Smooth muscle cell (in vitro differentiated cells): ENCODE measurements at regions not wholly inside any gene's neighbourhood (a gene's known extent, or its start where the extent isn't known, plus 50 kb on each side); places are given as distances from the start of the nearest gene placed in this dataset.

Experiments used
- DNase-seq: peaks from one replicate; lab custom pipeline; 2025; ENCODE audit not compliant: unreplicated experiment; lab: John Stamatoyannopoulos, UW
- H2AFZ ChIP-seq: fragments of 200-600 bp; sonication (generic); 2 replicates; pipeline ENCODE4 v1.6.0; 2016; ENCODE audit warnings: antibody characterized with exemption, low read depth, mild to moderate bottlenecking
- H3F3A ChIP-seq: fragments of 200-600 bp; sonication (generic); 2 replicates; pipeline ENCODE4 v1.6.0; 2017; ENCODE audit warnings: antibody characterized with exemption, low read depth
- H3K27ac ChIP-seq: fragments of 200-600 bp; sonication (generic); 2 replicates; pipeline ENCODE4 v1.5.1; 2016; ENCODE audit warnings: low read depth, mild to moderate bottlenecking
- H3K27me3 ChIP-seq: fragments of 200-600 bp; sonication (generic); 2 replicates; pipeline ENCODE4 v1.6.1; 2016; ENCODE audit warnings: low read depth, mild to moderate bottlenecking
- H3K36me3 ChIP-seq: fragments of 200-600 bp; sonication (generic); 2 replicates; pipeline ENCODE4 v1.5.1; 2016; ENCODE audit warnings: low read depth
- H3K4me1 ChIP-seq: fragments of 200-600 bp; sonication (generic); 2 replicates; pipeline ENCODE4 v1.5.1; 2016; ENCODE audit warnings: low read depth
- H3K4me2 ChIP-seq: fragments of 200-600 bp; sonication (generic); 2 replicates; pipeline ENCODE4 v1.6.0; 2016; ENCODE audit warnings: mild to moderate bottlenecking
- H3K4me3 ChIP-seq: fragments of 200-600 bp; sonication (generic); 2 replicates; pipeline ENCODE4 v1.5.1; 2016; ENCODE audit warnings: mild to moderate bottlenecking
- H3K79me2 ChIP-seq: fragments of 200-600 bp; sonication (generic); 2 replicates; pipeline ENCODE4 v1.6.0; 2016; ENCODE audit warnings: low read depth, mild to moderate bottlenecking
- H3K9ac ChIP-seq: fragments of 200-600 bp; sonication (generic); 2 replicates; pipeline ENCODE4 v1.6.0; 2016; ENCODE audit warnings: low read depth
- H3K9me3 ChIP-seq: fragments of 200-600 bp; sonication (generic); replicated peaks from 2 replicates; pipeline ENCODE4 v1.5.1; 2016; ENCODE audit warnings: low read depth
- H4K20me1 ChIP-seq: fragments of 200-600 bp; sonication (generic); 2 replicates; pipeline ENCODE4 v1.6.0; 2016; ENCODE audit warnings: low read depth
- CTCF ChIP-seq: fragments of 200-600 bp; sonication (generic); IDR thresholded peaks from 2 replicates; pipeline ENCODE4 v1.5.1; 2017; ENCODE audit warnings: borderline replicate concordance, mild to moderate bottlenecking, antibody characterized with exemption; ENCODE audit not compliant: insufficient read depth, poor library complexity, severe bottlenecking
- WGBS: methylation state at CpG from one replicate; pipeline ENCODE4 v1.1.7; 2016; ENCODE audit warnings: low lambda C conversion rate; 5-methylcytosine and 5-hydroxymethylcytosine counted together

DNA sequence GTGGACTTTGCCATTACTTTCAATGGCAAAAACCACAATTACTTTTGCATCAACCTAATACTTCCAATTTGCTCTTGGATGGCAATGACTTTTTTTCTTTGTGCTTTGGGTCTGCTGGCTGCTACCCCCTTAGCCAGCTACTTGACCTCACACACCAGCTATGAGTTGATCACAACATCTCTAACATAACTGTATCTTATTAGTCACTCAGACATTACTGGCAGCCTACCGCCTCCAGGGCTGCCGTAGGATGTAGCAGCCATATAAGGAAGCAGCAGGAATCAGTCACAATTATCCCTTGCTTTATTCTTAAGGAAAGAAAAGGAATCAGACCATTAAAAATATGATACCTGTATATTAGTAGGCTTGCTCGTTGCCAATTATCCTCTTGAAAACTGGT lies 260.5 kb downstream of the ADAMTS20 start:
- Histone ChIP-seq H3F3A (peaks cover 12% of the 10 kb centered on the region), H4K20me1 (no peaks in the 10 kb centered on the region), H3K36me3 (no peaks in the 10 kb centered on the region), H3K4me2 (no peak overlapping the region), H3K4me1 (peaks cover 21% of the 10 kb centered on the region), H3K9me3 (no peaks in the 10 kb centered on the region), H3K27me3 (no peaks in the 10 kb centered on the region), H2AFZ (no peak overlapping the region), H3K79me2 (no peaks in the 10 kb centered on the region), H3K9ac (no peak overlapping the region), H3K4me3 (no peak overlapping the region), H3K27ac (peak overlapping the region; percentile 60)
- WGBS, result 60% methylated on average over 3 of the region's 3 CpGs
- TF ChIP-seq CTCF, result no peak
- DNase-seq, result no peak

GRCh38 chr12:43290836-43291235 lies 261.2 kb downstream of the ADAMTS20 start:
- no peaks in the 10 kb centered on the region for H3K9me3 ChIP-seq
- peaks cover 12% of the 10 kb centered on the region for H3F3A ChIP-seq
- H3K9ac ChIP-seq, result no peak overlapping the region
- no peaks in the 10 kb centered on the region for H4K20me1 ChIP-seq
- peaks cover 21% of the 10 kb centered on the region for H3K4me1 ChIP-seq
- no peak overlapping the region for H2AFZ ChIP-seq
- DNase-seq, result no peak
- no peaks in the 10 kb centered on the region for H3K36me3 ChIP-seq
- H3K27me3 ChIP-seq, result no peaks in the 10 kb centered on the region
- H3K4me2 ChIP-seq, result no peak overlapping the region
- WGBS, result 85% methylated on average over 2 of the region's 2 CpGs
- TF ChIP-seq CTCF, result no peak
- H3K4me3 ChIP-seq, result no peak overlapping the region
- peak overlapping the region; percentile 38 for H3K27ac ChIP-seq
- H3K79me2 ChIP-seq, result no peaks in the 10 kb centered on the region

- H2AFZ ChIP-seq, result peak overlapping the region; percentile 0
- peak overlapping the region; percentile 13 for H3K4me2 ChIP-seq
- H3K4me1 ChIP-seq, result peaks cover 33% of the 10 kb centered on the region
- H3K79me2 ChIP-seq, result no peaks in the 10 kb centered on the region
- no peaks in the 10 kb centered on the region for H3K36me3 ChIP-seq
- H3K27ac ChIP-seq, result peak overlapping the region; percentile 77
- H4K20me1 ChIP-seq, result no peaks in the 10 kb centered on the region
- 45% methylated on average over 5 of the region's 5 CpGs for WGBS
- H3K9me3 ChIP-seq, result no peaks in the 10 kb centered on the region
- H3K27me3 ChIP-seq, result no peaks in the 10 kb centered on the region
- no peak for DNase-seq
- peaks cover 12% of the 10 kb centered on the region for H3F3A ChIP-seq
- H3K9ac ChIP-seq, result no peak overlapping the region
- no peak overlapping the region for H3K4me3 ChIP-seq
- TF ChIP-seq CTCF, result no peak
Measured at GRCh38 chr12:43289426-43289801, 262.6 kb downstream of the ADAMTS20 start.

DNA sequence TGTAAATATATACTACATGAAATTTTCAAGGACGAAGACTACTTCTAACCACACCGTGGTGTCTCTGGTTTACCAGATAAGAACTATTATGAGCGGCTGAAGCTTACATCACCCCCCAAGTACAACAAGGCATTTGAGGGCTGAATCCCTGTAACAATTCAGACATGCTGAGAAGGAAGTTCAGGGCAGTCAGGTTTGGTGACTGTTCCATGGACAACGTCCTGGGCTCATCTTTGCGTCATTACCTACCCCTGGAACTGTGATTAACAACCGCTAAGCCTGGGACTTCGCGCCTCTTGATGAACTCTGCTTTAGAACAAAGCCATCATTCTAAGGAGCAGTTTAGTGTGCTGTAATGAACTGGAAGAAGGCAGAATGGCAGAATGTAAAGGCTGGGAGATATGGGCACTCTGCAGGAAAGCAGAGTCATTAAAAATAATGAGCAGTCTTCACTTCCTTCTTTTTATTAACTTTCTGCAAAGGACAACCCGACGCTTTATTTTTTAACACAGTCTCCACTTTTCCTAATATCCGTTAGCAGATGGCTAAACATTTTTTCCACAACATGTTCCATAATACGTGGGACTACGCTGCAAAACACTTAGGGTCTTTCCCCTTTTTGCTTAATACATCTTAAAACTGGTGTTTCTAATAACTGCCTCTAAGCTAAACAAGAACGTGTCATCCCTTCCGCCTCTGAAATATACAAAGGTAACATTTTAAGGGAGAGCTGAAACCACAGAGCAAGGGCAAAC lies 263.2 kb downstream of the ADAMTS20 start:
- Histone ChIP-seq H2AFZ (peak overlapping the region; percentile 16), H3K79me2 (no peaks in the 10 kb centered on the region), H3F3A (peaks cover 12% of the 10 kb centered on the region), H3K27me3 (no peaks in the 10 kb centered on the region), H3K9ac (no peak overlapping the region), H3K9me3 (no peaks in the 10 kb centered on the region), H3K27ac (peak overlapping the region; percentile 77), H3K4me3 (peak overlapping the region; percentile 3), H3K4me2 (peak overlapping the region; percentile 13), H3K4me1 (peaks cover 33% of the 10 kb centered on the region), H4K20me1 (no peaks in the 10 kb centered on the region), H3K36me3 (no peaks in the 10 kb centered on the region)
- WGBS, result 30% methylated on average over 15 of the region's 15 CpGs
- no peak for DNase-seq
- TF ChIP-seq CTCF, result no peak
